ENCODE measurements at regions not wholly inside any gene's neighbourhood (a gene's known extent, or its start where the extent isn't known, plus 50 kb on each side); places are given as distances from the start of the nearest gene placed in this dataset.

- Mint-ChIP-seq H3K27me3 (ENCODE audit: low read depth) (peaks cover 13% of the 10 kb centered on the region), H3K36me3 (ENCODE audit: low read depth) (no peaks in the 10 kb centered on the region), H3K4me3 (ENCODE audit: unreplicated experiment) (no peak overlapping the region), H3K9me3 (ENCODE audit: low read depth) (no peaks in the 10 kb centered on the region), H3K4me1 (ENCODE audit: low read depth) (no peaks in the 10 kb centered on the region), H3K27ac (ENCODE audit: unreplicated experiment) (no peak overlapping the region)
- DNase-seq (ENCODE audit: low spot score): no peak
- TF ChIP-seq CTCF (IDR thresholded peaks at IDR 0.05): no peak
Measured at GRCh38 chr15:52923626-52924025, 133.5 kb upstream of the ONECUT1 start.

GRCh38 chr15:52922871-52923270 is 132.7 kb upstream of the ONECUT1 start:
- Mint-ChIP-seq H3K4me1 (ENCODE audit: low read depth) (no peaks in the 10 kb centered on the region), H3K9me3 (ENCODE audit: low read depth) (no peaks in the 10 kb centered on the region), H3K27me3 (ENCODE audit: low read depth) (peaks cover 13% of the 10 kb centered on the region), H3K4me3 (ENCODE audit: unreplicated experiment) (no peak overlapping the region), H3K27ac (ENCODE audit: unreplicated experiment) (no peak overlapping the region), H3K36me3 (ENCODE audit: low read depth) (no peaks in the 10 kb centered on the region)
- no peak for DNase-seq (ENCODE audit: low spot score)
- no peak for TF ChIP-seq CTCF (IDR thresholded peaks at IDR 0.05)

- Mint-ChIP-seq H3K4me1 (ENCODE audit: low read depth) (no peaks in the 10 kb centered on the region), H3K9me3 (ENCODE audit: low read depth) (no peaks in the 10 kb centered on the region), H3K36me3 (ENCODE audit: low read depth) (no peaks in the 10 kb centered on the region), H3K4me3 (ENCODE audit: unreplicated experiment) (no peak overlapping the region), H3K27ac (ENCODE audit: unreplicated experiment) (no peak overlapping the region), H3K27me3 (ENCODE audit: low read depth) (peaks cover 15% of the 10 kb centered on the region)
- TF ChIP-seq CTCF (IDR thresholded peaks at IDR 0.05): no peak
- no peak for DNase-seq (ENCODE audit: low spot score)
Measured at GRCh38 chr15:52912172-52912571, 122.0 kb upstream of the ONECUT1 start.

- Mint-ChIP-seq H3K36me3 (ENCODE audit: low read depth) (no peaks in the 10 kb centered on the region), H3K4me3 (ENCODE audit: unreplicated experiment) (no peak overlapping the region), H3K4me1 (ENCODE audit: low read depth) (no peaks in the 10 kb centered on the region), H3K9me3 (ENCODE audit: low read depth) (peaks cover 3% of the 10 kb centered on the region), H3K27ac (ENCODE audit: unreplicated experiment) (no peak overlapping the region), H3K27me3 (ENCODE audit: low read depth) (peaks cover 14% of the 10 kb centered on the region)
- TF ChIP-seq CTCF (IDR thresholded peaks at IDR 0.05): no peak
- no peak for DNase-seq (ENCODE audit: low spot score)
Measured at GRCh38 chr15:52893338-52893737, 103.2 kb upstream of the ONECUT1 start.

GRCh38 chr15:52879904-52880303 is 89.8 kb upstream of the ONECUT1 start:
- no peak for DNase-seq (ENCODE audit: low spot score)
- H3K36me3 Mint-ChIP-seq (ENCODE audit: low read depth): no peaks in the 10 kb centered on the region
- no peaks in the 10 kb centered on the region for H3K9me3 Mint-ChIP-seq (ENCODE audit: low read depth)
- no peak overlapping the region for H3K4me3 Mint-ChIP-seq (ENCODE audit: unreplicated experiment)
- H3K27me3 Mint-ChIP-seq (ENCODE audit: low read depth): peaks cover 23% of the 10 kb centered on the region
- no peak for TF ChIP-seq CTCF (IDR thresholded peaks at IDR 0.05)
- no peak overlapping the region for H3K27ac Mint-ChIP-seq (ENCODE audit: unreplicated experiment)
- no peaks in the 10 kb centered on the region for H3K4me1 Mint-ChIP-seq (ENCODE audit: low read depth)
